ENCODE measurements at regions not wholly inside any gene's neighbourhood (a gene's known extent, or its start where the extent isn't known, plus 50 kb on each side); places are given as distances from the start of the nearest gene placed in this dataset.

GRCh38 chrX:14173873-14174272 lies 144.2 kb upstream of the GEMIN8 start:
- H3K27me3 ChIP-seq (ENCODE audit: insufficient read depth, poor library complexity, severe bottlenecking): no peaks in the 10 kb centered on the region
- no peak overlapping the region for H3K4me3 ChIP-seq (replicated peaks; ENCODE audit: insufficient read depth, low read length)
- no peak overlapping the region for H3K27ac ChIP-seq (replicated peaks)
- no peak for DNase-seq (ENCODE audit: low read depth in 1 of 2, low spot score in 1 of 2)
- TF ChIP-seq CTCF (IDR thresholded peaks at IDR 0.05; ENCODE audit: insufficient read depth, low read length) (no peak), POLR2AphosphoS5 (IDR thresholded peaks at IDR 0.05; ENCODE audit: low read depth) (no peak), GABPA (IDR thresholded peaks at IDR 0.05; ENCODE audit: low read depth) (no peak), SPI1 (IDR thresholded peaks at IDR 0.05; ENCODE audit: borderline replicate concordance, low read depth) (no peak), REST (IDR thresholded peaks at IDR 0.05; ENCODE audit: insufficient replicate concordance, low read depth) (no peak)

GRCh38 chrX:14164828-14165227 lies 135.1 kb upstream of the GEMIN8 start:
- Histone ChIP-seq H3K27ac (replicated peaks) (no peak overlapping the region), H3K27me3 (ENCODE audit: insufficient read depth, poor library complexity, severe bottlenecking) (no peaks in the 10 kb centered on the region), H3K4me3 (replicated peaks; ENCODE audit: insufficient read depth, low read length) (no peak overlapping the region)
- TF ChIP-seq GABPA (IDR thresholded peaks at IDR 0.05; ENCODE audit: low read depth) (no peak), SPI1 (IDR thresholded peaks at IDR 0.05; ENCODE audit: borderline replicate concordance, low read depth) (no peak), POLR2AphosphoS5 (IDR thresholded peaks at IDR 0.05; ENCODE audit: low read depth) (no peak), REST (IDR thresholded peaks at IDR 0.05; ENCODE audit: insufficient replicate concordance, low read depth) (no peak), CTCF (IDR thresholded peaks at IDR 0.05; ENCODE audit: insufficient read depth, low read length) (no peak)
- DNase-seq (ENCODE audit: low read depth in 1 of 2, low spot score in 1 of 2): no peak

DNA sequence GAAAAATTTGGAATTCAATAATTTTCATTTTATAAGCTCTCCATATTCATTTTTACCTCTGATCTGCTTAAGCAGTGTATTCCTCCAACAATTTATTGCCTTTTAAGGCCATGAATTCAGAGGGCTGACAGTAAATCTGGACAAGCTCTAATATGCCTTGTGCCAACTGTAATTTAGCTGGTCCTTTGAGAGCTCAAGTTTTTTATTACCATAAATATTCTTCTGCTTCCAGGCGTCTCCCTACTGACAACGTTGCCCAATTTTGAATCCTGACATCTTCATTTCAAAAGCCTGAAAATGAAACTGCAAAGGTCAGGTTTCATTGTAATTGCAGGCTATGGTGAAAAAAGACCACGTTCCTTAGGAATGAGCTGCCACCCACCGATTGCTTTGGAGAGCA lies 95.8 kb upstream of the GEMIN8 start:
- no peak for DNase-seq (ENCODE audit: low read depth in 1 of 2, low spot score in 1 of 2)
- H3K27me3 ChIP-seq (ENCODE audit: insufficient read depth, poor library complexity, severe bottlenecking): no peaks in the 10 kb centered on the region
- H3K27ac ChIP-seq (replicated peaks): no peak overlapping the region
- H3K4me3 ChIP-seq (replicated peaks; ENCODE audit: insufficient read depth, low read length): no peak overlapping the region
- TF ChIP-seq POLR2AphosphoS5 (IDR thresholded peaks at IDR 0.05; ENCODE audit: low read depth): no peak
- TF ChIP-seq CTCF (IDR thresholded peaks at IDR 0.05; ENCODE audit: insufficient read depth, low read length): no peak
- no peak for TF ChIP-seq GABPA (IDR thresholded peaks at IDR 0.05; ENCODE audit: low read depth)
- TF ChIP-seq REST (IDR thresholded peaks at IDR 0.05; ENCODE audit: insufficient replicate concordance, low read depth): no peak
- no peak for TF ChIP-seq SPI1 (IDR thresholded peaks at IDR 0.05; ENCODE audit: borderline replicate concordance, low read depth)
